MM.1S (cell line): ENCODE measurements at regions not wholly inside any gene's neighbourhood (a gene's known extent, or its start where the extent isn't known, plus 50 kb on each side); places are given as distances from the start of the nearest gene placed in this dataset.
A peak's percentile ranks its signal among the peaks of the same experiment; 100 is the strongest.

Experiments used
- CTCF ChIP-seq: fragments of 300-600 bp; sonication (generic); IDR thresholded peaks from 2 replicates; pipeline ENCODE4 v1.5.1; 2016; ENCODE audit warnings: antibody characterized with exemption, low read length, mixed read lengths
- EZH2 ChIP-seq: fragments of 300-600 bp; sonication (generic); optimal IDR thresholded peaks from 2 replicates; pipeline ENCODE3; 2017; ENCODE audit warnings: low read depth, mild to moderate bottlenecking, antibody characterized with exemption, low read length, mixed read lengths
- EZH2phosphoT487 ChIP-seq: fragments of 300-600 bp; sonication (generic); IDR thresholded peaks from 2 replicates; pipeline ENCODE4 v1.6.1; 2018; ENCODE audit warnings: antibody characterized with exemption, low read length

GRCh38 chr1:224513787-224514209 is 79.2 kb upstream of the WDR26 start:
- TF ChIP-seq CTCF (peak; percentile 99), EZH2 (no peak), EZH2phosphoT487 (no peak)
